SJCRH30 (cell line): ENCODE measurements at regions not wholly inside any gene's neighbourhood (a gene's known extent, or its start where the extent isn't known, plus 50 kb on each side); places are given as distances from the start of the nearest gene placed in this dataset.

ENCODE experiments used
- DNase-seq, 2 experiments: peaks; one replicate each; pipeline ENCODE4 v3.0.0-alpha.2; 2015 to 2020
- H3K27ac ChIP-seq: fragments of 250-450 bp; sonication (Bioruptor Pico); 2 replicates; pipeline ENCODE4 v1.5.1; 2020; ENCODE audit warnings: mild to moderate bottlenecking, moderate library complexity
- H3K27me3 ChIP-seq: fragments of 250-450 bp; sonication (Bioruptor Pico); 2 replicates; pipeline ENCODE4 v1.5.1; 2020; ENCODE audit warnings: mild to moderate bottlenecking, moderate library complexity
- H3K36me3 ChIP-seq: fragments of 250-450 bp; sonication (Bioruptor Pico); 2 replicates; pipeline ENCODE4 v1.5.1; 2020; ENCODE audit warnings: mild to moderate bottlenecking, moderate library complexity
- H3K4me1 ChIP-seq: fragments of 250-450 bp; sonication (Bioruptor Pico); 2 replicates; pipeline ENCODE4 v1.5.1; 2020; ENCODE audit warnings: mild to moderate bottlenecking, moderate library complexity
- H3K4me3 ChIP-seq: fragments of 250-450 bp; sonication (Bioruptor Pico); 2 replicates; pipeline ENCODE4 v1.5.1; 2020; ENCODE audit warnings: mild to moderate bottlenecking, moderate library complexity
- H3K9me3 ChIP-seq: fragments of 250-450 bp; sonication (Bioruptor Pico); replicated peaks from 2 replicates; pipeline ENCODE4 v1.5.1; 2020; ENCODE audit warnings: mild to moderate bottlenecking, moderate library complexity

GRCh38 chr11:70543611-70544010 lies 145.3 kb downstream of the CTTN start:
- Histone ChIP-seq H3K27ac (no peak overlapping the region), H3K4me1 (peaks cover 32% of the 10 kb centered on the region), H3K36me3 (no peaks in the 10 kb centered on the region), H3K4me3 (no peak overlapping the region), H3K27me3 (no peaks in the 10 kb centered on the region), H3K9me3 (no peaks in the 10 kb centered on the region)
- DNase-seq, result no peak

GRCh38 chr11:70544067-70544773 lies 145.9 kb downstream of the CTTN start:
- H3K9me3 ChIP-seq, result no peaks in the 10 kb centered on the region
- H3K36me3 ChIP-seq, result no peaks in the 10 kb centered on the region
- DNase-seq, result peak; percentile 39 to 66
- H3K4me3 ChIP-seq, result no peak overlapping the region
- H3K27me3 ChIP-seq, result no peaks in the 10 kb centered on the region
- peak overlapping the region; percentile 87 for H3K27ac ChIP-seq
- H3K4me1 ChIP-seq, result peaks cover 32% of the 10 kb centered on the region

- Histone ChIP-seq H3K4me1 (peaks cover 32% of the 10 kb centered on the region), H3K4me3 (peak overlapping the region; percentile 22), H3K9me3 (no peaks in the 10 kb centered on the region), H3K27me3 (no peaks in the 10 kb centered on the region), H3K36me3 (no peaks in the 10 kb centered on the region), H3K27ac (peak overlapping the region; percentile 87)
- peak; percentile 72 to 75 for DNase-seq
Measured at GRCh38 chr11:70544774-70545609, 146.7 kb downstream of the CTTN start.

- Histone ChIP-seq H3K4me1 (peaks cover 32% of the 10 kb centered on the region), H3K36me3 (no peaks in the 10 kb centered on the region), H3K9me3 (no peaks in the 10 kb centered on the region), H3K27ac (peak overlapping the region; percentile 87), H3K27me3 (no peaks in the 10 kb centered on the region), H3K4me3 (peak overlapping the region; percentile 22)
- peak; percentile 62 to 64 for DNase-seq
Measured at GRCh38 chr11:70545610-70545912, 147.2 kb downstream of the CTTN start.

GRCh38 chr11:70546191-70546940 lies 148.0 kb downstream of the CTTN start:
- Histone ChIP-seq H3K27ac (peak overlapping the region; percentile 58; the same call in 1 of the 2 replicates), H3K4me1 (peaks cover 32% of the 10 kb centered on the region), H3K36me3 (no peaks in the 10 kb centered on the region), H3K9me3 (no peaks in the 10 kb centered on the region), H3K4me3 (no peak overlapping the region), H3K27me3 (no peaks in the 10 kb centered on the region)
- no peak for DNase-seq

GRCh38 chr11:70547386-70547785 lies 149.1 kb downstream of the CTTN start:
- no peaks in the 10 kb centered on the region for H3K27me3 ChIP-seq
- peak overlapping the region; percentile 58 for H3K27ac ChIP-seq
- H3K4me3 ChIP-seq, result no peak overlapping the region
- H3K36me3 ChIP-seq, result no peaks in the 10 kb centered on the region
- DNase-seq, result peak; percentile 66 to 74
- no peaks in the 10 kb centered on the region for H3K9me3 ChIP-seq
- peaks cover 32% of the 10 kb centered on the region for H3K4me1 ChIP-seq

GRCh38 chr11:70547821-70548670 lies 149.7 kb downstream of the CTTN start:
- peak; percentile 38 to 51 for DNase-seq
- no peak overlapping the region for H3K4me3 ChIP-seq
- no peaks in the 10 kb centered on the region for H3K27me3 ChIP-seq
- H3K27ac ChIP-seq, result peak overlapping the region; percentile 58
- no peaks in the 10 kb centered on the region for H3K9me3 ChIP-seq
- H3K36me3 ChIP-seq, result no peaks in the 10 kb centered on the region
- H3K4me1 ChIP-seq, result peaks cover 32% of the 10 kb centered on the region

- no peak overlapping the region for H3K27ac ChIP-seq
- H3K4me3 ChIP-seq, result no peak overlapping the region
- no peaks in the 10 kb centered on the region for H3K36me3 ChIP-seq
- DNase-seq, result no peak
- peaks cover 32% of the 10 kb centered on the region for H3K4me1 ChIP-seq
- H3K9me3 ChIP-seq, result no peaks in the 10 kb centered on the region
- H3K27me3 ChIP-seq, result no peaks in the 10 kb centered on the region
Measured at GRCh38 chr11:70548976-70549375, 150.6 kb downstream of the CTTN start.

GRCh38 chr11:70549386-70549785 lies 151.1 kb downstream of the CTTN start:
- Histone ChIP-seq H3K27me3 (no peaks in the 10 kb centered on the region), H3K9me3 (no peaks in the 10 kb centered on the region), H3K36me3 (no peaks in the 10 kb centered on the region), H3K27ac (no peak overlapping the region), H3K4me3 (no peak overlapping the region), H3K4me1 (peaks cover 28% of the 10 kb centered on the region)
- no peak for DNase-seq

GRCh38 chr11:70549796-70550195 lies 151.5 kb downstream of the CTTN start:
- Histone ChIP-seq H3K27ac (no peak overlapping the region), H3K4me3 (no peak overlapping the region), H3K9me3 (no peaks in the 10 kb centered on the region), H3K36me3 (no peaks in the 10 kb centered on the region), H3K27me3 (no peaks in the 10 kb centered on the region), H3K4me1 (peaks cover 24% of the 10 kb centered on the region)
- no peak for DNase-seq

- peaks cover 22% of the 10 kb centered on the region for H3K4me1 ChIP-seq
- no peaks in the 10 kb centered on the region for H3K27me3 ChIP-seq
- H3K27ac ChIP-seq, result no peak overlapping the region
- no peaks in the 10 kb centered on the region for H3K36me3 ChIP-seq
- no peak for DNase-seq
- H3K4me3 ChIP-seq, result no peak overlapping the region
- no peaks in the 10 kb centered on the region for H3K9me3 ChIP-seq
Measured at GRCh38 chr11:70550456-70551195, 152.3 kb downstream of the CTTN start.

GRCh38 chr11:70551351-70552166 lies 153.2 kb downstream of the CTTN start:
- Histone ChIP-seq H3K36me3 (no peaks in the 10 kb centered on the region), H3K4me3 (no peak overlapping the region), H3K9me3 (no peaks in the 10 kb centered on the region), H3K4me1 (peaks cover 14% of the 10 kb centered on the region), H3K27ac (no peak overlapping the region), H3K27me3 (no peaks in the 10 kb centered on the region)
- no peak for DNase-seq
